HEK293T (cell line): ENCODE measurements at regions not wholly inside any gene's neighbourhood (a gene's known extent, or its start where the extent isn't known, plus 50 kb on each side); places are given as distances from the start of the nearest gene placed in this dataset.

Experiments used
- CTCF ChIA-PET: fragments of 350-600 bp; formaldehyde crosslinking; extraction: SDS; loops from one replicate; lab custom pipeline; 2021; ENCODE audit warnings: antibody characterized with exemption, inconsistent platforms; lab: Yijun Ruan, JAX
- POLR2A ChIA-PET: fragments of 350-600 bp; formaldehyde crosslinking; extraction: SDS; loops from one replicate; lab custom pipeline; 2020; ENCODE audit warnings: antibody characterized with exemption, inconsistent platforms; lab: Yijun Ruan, JAX
- DNase-seq: peaks from one replicate; pipeline ENCODE4 v3.0.0; 2012; ENCODE audit warnings: mixed read lengths; ENCODE audit errors: extremely low spot score
- ARNT ChIP-seq: fragments of 450-650 bp; IDR thresholded peaks from 2 replicates; pipeline ENCODE4 v1.6.1; 2017; ENCODE audit warnings: mild to moderate bottlenecking
- BHLHE40 ChIP-seq: fragments of 450-650 bp; IDR thresholded peaks from 2 replicates; pipeline ENCODE4 v1.6.1; 2016; ENCODE audit warnings: mild to moderate bottlenecking, moderate library complexity, borderline replicate concordance
- CTBP1 ChIP-seq: fragments of 450-650 bp; IDR thresholded peaks from 2 replicates; pipeline ENCODE4 v1.6.1; 2016; ENCODE audit warnings: borderline replicate concordance
- ELF4 ChIP-seq: fragments of 450-650 bp; IDR thresholded peaks from 2 replicates; pipeline ENCODE4 v1.6.1; 2017; ENCODE audit warnings: antibody characterized with exemption
- FOXA1 ChIP-seq: fragments of 450-650 bp; IDR thresholded peaks from 2 replicates; pipeline ENCODE4 v1.6.1; 2016; ENCODE audit warnings: mild to moderate bottlenecking
- FOXK2 ChIP-seq: fragments of 450-650 bp; IDR thresholded peaks from 2 replicates; pipeline ENCODE4 v1.6.1; 2016; ENCODE audit warnings: mild to moderate bottlenecking
- FOXM1 ChIP-seq: fragments of 450-650 bp; IDR thresholded peaks from 2 replicates; pipeline ENCODE4 v1.6.1; 2017; ENCODE audit warnings: mild to moderate bottlenecking, borderline replicate concordance
- HDGF ChIP-seq: fragments of 450-650 bp; IDR thresholded peaks from 2 replicates; pipeline ENCODE4 v1.6.1; 2017; ENCODE audit warnings: antibody characterized with exemption, borderline replicate concordance
- L3MBTL2 ChIP-seq: fragments of 450-650 bp; conservative IDR thresholded peaks from 2 replicates; pipeline ENCODE4 v1.6.1; 2016; ENCODE audit warnings: mild to moderate bottlenecking
- LEF1 ChIP-seq: fragments of 450-650 bp; IDR thresholded peaks from 2 replicates; pipeline ENCODE4 v1.6.1; 2017; ENCODE audit warnings: mild to moderate bottlenecking, borderline replicate concordance
- NFRKB ChIP-seq: fragments of 450-650 bp; IDR thresholded peaks from 2 replicates; pipeline ENCODE4 v1.6.1; 2016; ENCODE audit warnings: mild to moderate bottlenecking, moderate library complexity
- PKNOX1 ChIP-seq: fragments of 450-650 bp; IDR thresholded peaks from 2 replicates; pipeline ENCODE4 v1.6.1; 2016
- SP1 ChIP-seq: fragments of 450-650 bp; IDR thresholded peaks from 2 replicates; pipeline ENCODE4 v1.6.1; 2017
- SUZ12 ChIP-seq: fragments of 450-650 bp; IDR thresholded peaks from 2 replicates; pipeline ENCODE4 v1.6.1; 2016; ENCODE audit warnings: mild to moderate bottlenecking
- TARDBP ChIP-seq: fragments of 450-650 bp; IDR thresholded peaks from 2 replicates; pipeline ENCODE4 v1.6.1; 2016
- ZNF384 ChIP-seq: fragments of 450-650 bp; IDR thresholded peaks from 2 replicates; pipeline ENCODE4 v1.6.1; 2016

GRCh38 chr2:239778042-239778851, 246.9 kb downstream of the NDUFA10 start:
- POLR2A ChIA-PET = no interaction called here
- DNase-seq = no peak
- TF ChIP-seq ELF4 = no peak
- no peak for TF ChIP-seq FOXA1
- TF ChIP-seq LEF1 = no peak
- no peak for TF ChIP-seq HDGF
- no peak for TF ChIP-seq SUZ12
- TF ChIP-seq NFRKB = no peak
- no peak for TF ChIP-seq PKNOX1
- TF ChIP-seq FOXM1 = no peak
- no peak for TF ChIP-seq ZNF384
- TF ChIP-seq BHLHE40 = no peak
- TF ChIP-seq L3MBTL2 = no peak
- TF ChIP-seq CTBP1 = no peak
- TF ChIP-seq TARDBP = no peak
- no peak for TF ChIP-seq FOXK2
- no peak for TF ChIP-seq ARNT
- CTCF ChIA-PET = no interaction called here

- no peak for TF ChIP-seq FOXK2
- no peak for TF ChIP-seq ZNF384
- TF ChIP-seq SUZ12 = no peak
- no peak for TF ChIP-seq PKNOX1
- no peak for TF ChIP-seq FOXM1
- TF ChIP-seq L3MBTL2 = no peak
- no peak for TF ChIP-seq FOXA1
- TF ChIP-seq NFRKB = no peak
- no peak for TF ChIP-seq ARNT
- no peak for TF ChIP-seq CTBP1
- POLR2A ChIA-PET = no interaction called here
- CTCF ChIA-PET = no interaction called here
- DNase-seq = no peak
These were observed 247.9 kb downstream of the NDUFA10 start for GRCh38 chr2:239777219-239777618.

GRCh38 chr2:239776436-239777005, 248.6 kb downstream of the NDUFA10 start:
- CTCF ChIA-PET = interaction anchor here (0.6 kb wide), 1 partner anchor 20 kb away, joined by 3 read pairs; no protein-coding TSS in a partner anchor
- DNase-seq = no peak
- POLR2A ChIA-PET = no interaction called here
- no peak for TF ChIP-seq NFRKB
- no peak for TF ChIP-seq L3MBTL2
- TF ChIP-seq BHLHE40 = no peak
- no peak for TF ChIP-seq LEF1
- TF ChIP-seq SP1 = no peak
- no peak for TF ChIP-seq CTBP1
- no peak for TF ChIP-seq FOXM1
- no peak for TF ChIP-seq PKNOX1
- no peak for TF ChIP-seq TARDBP
- TF ChIP-seq FOXK2 = no peak
- no peak for TF ChIP-seq HDGF
- no peak for TF ChIP-seq FOXA1
- no peak for TF ChIP-seq ZNF384
- TF ChIP-seq SUZ12 = no peak
- no peak for TF ChIP-seq ELF4
- no peak for TF ChIP-seq ARNT

GRCh38 chr2:239775623-239776435, 249.3 kb downstream of the NDUFA10 start:
- POLR2A ChIA-PET = no interaction called here
- DNase-seq = peak; percentile 27
- TF ChIP-seq L3MBTL2 (peak; percentile 74), SP1 (no peak), TARDBP (no peak)
- CTCF ChIA-PET = interaction anchor here (0.6 kb wide), 2 partner anchors 20 to 103 kb away, joined by 3 read pairs; no protein-coding TSS in a partner anchor

- ChIA-PET CTCF (interaction anchor here (0.6 kb wide), 1 partner anchor 103 kb away, joined by 3 read pairs; no protein-coding TSS in a partner anchor), POLR2A (no interaction called here)
- TF ChIP-seq SP1 = no peak
- TF ChIP-seq CTBP1 = no peak
- no peak for TF ChIP-seq PKNOX1
- no peak for TF ChIP-seq SUZ12
- TF ChIP-seq HDGF = no peak
- no peak for TF ChIP-seq L3MBTL2
- no peak for TF ChIP-seq FOXM1
- TF ChIP-seq ZNF384 = no peak
- no peak for TF ChIP-seq LEF1
- TF ChIP-seq NFRKB = no peak
- TF ChIP-seq FOXK2 = no peak
- no peak for TF ChIP-seq ELF4
- TF ChIP-seq ARNT = no peak
- TF ChIP-seq TARDBP = no peak
- no peak for TF ChIP-seq FOXA1
- TF ChIP-seq BHLHE40 = no peak
These were observed 250.1 kb downstream of the NDUFA10 start for GRCh38 chr2:239774933-239775622.

More at GRCh38 chr2:239774933-239775622, 250.1 kb downstream of the NDUFA10 start:
- DNase-seq = no peak
